Caco-2 (cell line): ENCODE measurements at regions not wholly inside any gene's neighbourhood (a gene's known extent, or its start where the extent isn't known, plus 50 kb on each side); places are given as distances from the start of the nearest gene placed in this dataset.

Source experiments
- BruUV-seq: library from RNA; stranded (reverse); fragments of 400-500 nt; replicated peaks from 2 replicates; lab custom pipeline; 2021; lab: Mats Ljungman, UMichigan
- CTCF ChIA-PET: fragments of 300-600 bp; sonication (Branson Sonifier 250); formaldehyde crosslinking; loops from one replicate; lab custom pipeline; 2022; ENCODE audit warnings: antibody characterized with exemption; lab: Charles Lee
- POLR2A ChIA-PET: fragments of 300-600 bp; sonication (Branson Sonifier 250); formaldehyde crosslinking; loops from one replicate; lab custom pipeline; 2022; ENCODE audit warnings: antibody characterized with exemption; lab: Charles Lee
- DNase-seq, 2 experiments: peaks; one replicate each; pipeline versions ENCODE4 v3.0.0 to v3.0.0-alpha.2; 2020 to 2022
- H3K27me3 ChIP-seq: replicated peaks from 2 replicates; pipeline ENCODE4 v1.6.0; 2011; ENCODE audit warnings: low read length; ENCODE audit not compliant: control insufficient read depth, insufficient read depth
- H3K36me3 ChIP-seq: 2 replicates; pipeline ENCODE4 v1.5.1; 2011; ENCODE audit warnings: low read length; ENCODE audit not compliant: control insufficient read depth, insufficient read depth
- H3K4me1 ChIP-seq: fragments of 250-450 bp; sonication (Bioruptor Pico); 2 replicates; pipeline ENCODE4 v1.5.1; 2020; ENCODE audit warnings: mild to moderate bottlenecking
- H3K4me3 ChIP-seq: 2 replicates; pipeline ENCODE4 v1.5.1; 2011; ENCODE audit warnings: low read depth, mild to moderate bottlenecking, control low read depth, low read length
- H3K9me3 ChIP-seq: fragments of 250-450 bp; sonication (Bioruptor Pico); 2 replicates; pipeline ENCODE4 v1.5.1; 2020; ENCODE audit warnings: mild to moderate bottlenecking, moderate library complexity
- H3K27ac Mint-ChIP-seq: one replicate; pipeline ENCODE4 v1.8.0; 2022; ENCODE audit warnings: mixed read lengths; ENCODE audit not compliant: unreplicated experiment
- H3K27me3 Mint-ChIP-seq: one replicate; pipeline ENCODE4 v1.8.0; 2022; ENCODE audit warnings: mixed read lengths; ENCODE audit not compliant: insufficient read depth, unreplicated experiment
- H3K36me3 Mint-ChIP-seq: one replicate; pipeline ENCODE4 v1.8.0; 2022; ENCODE audit warnings: mild to moderate bottlenecking, mixed read lengths; ENCODE audit not compliant: insufficient read depth, unreplicated experiment
- H3K4me1 Mint-ChIP-seq: one replicate; pipeline ENCODE4 v1.8.0; 2022; ENCODE audit warnings: low read depth, mixed read lengths; ENCODE audit not compliant: unreplicated experiment
- H3K4me3 Mint-ChIP-seq: one replicate; pipeline ENCODE4 v1.8.0; 2022; ENCODE audit warnings: mild to moderate bottlenecking, moderate library complexity, mixed read lengths; ENCODE audit not compliant: unreplicated experiment
- H3K9me3 Mint-ChIP-seq: one replicate; pipeline ENCODE4 v1.8.0; 2022; ENCODE audit warnings: mixed read lengths; ENCODE audit not compliant: unreplicated experiment
- intact Hi-C: fragments of 100-400 bp; cut with micrococcal nuclease; formaldehyde crosslinking; loops from one replicate; pipeline ENCODE4 v1.10.0; 2022; ENCODE audit not compliant: unreplicated experiment
- TF ChIP-seq, protein P1 (sequence below), 2 experiments: fragments of 200-600 bp in 1 of 2; IDR thresholded peaks; 1 replicate in 1 of 2; 2 replicates in 1 of 2; pipeline versions ENCODE4 v1.5.1 to v1.8.0; 2011 to 2022; ENCODE audit warnings: antibody characterized with exemption in 1 of 2, control low read depth in 1 of 2, inconsistent platforms in 1 of 2, low read depth in 1 of 2, low read length in 1 of 2, mild to moderate bottlenecking in 1 of 2, moderate library complexity in 1 of 2; ENCODE audit not compliant: insufficient read depth in 1 of 2, severe bottlenecking in 1 of 2, unreplicated experiment in 1 of 2

DNA sequence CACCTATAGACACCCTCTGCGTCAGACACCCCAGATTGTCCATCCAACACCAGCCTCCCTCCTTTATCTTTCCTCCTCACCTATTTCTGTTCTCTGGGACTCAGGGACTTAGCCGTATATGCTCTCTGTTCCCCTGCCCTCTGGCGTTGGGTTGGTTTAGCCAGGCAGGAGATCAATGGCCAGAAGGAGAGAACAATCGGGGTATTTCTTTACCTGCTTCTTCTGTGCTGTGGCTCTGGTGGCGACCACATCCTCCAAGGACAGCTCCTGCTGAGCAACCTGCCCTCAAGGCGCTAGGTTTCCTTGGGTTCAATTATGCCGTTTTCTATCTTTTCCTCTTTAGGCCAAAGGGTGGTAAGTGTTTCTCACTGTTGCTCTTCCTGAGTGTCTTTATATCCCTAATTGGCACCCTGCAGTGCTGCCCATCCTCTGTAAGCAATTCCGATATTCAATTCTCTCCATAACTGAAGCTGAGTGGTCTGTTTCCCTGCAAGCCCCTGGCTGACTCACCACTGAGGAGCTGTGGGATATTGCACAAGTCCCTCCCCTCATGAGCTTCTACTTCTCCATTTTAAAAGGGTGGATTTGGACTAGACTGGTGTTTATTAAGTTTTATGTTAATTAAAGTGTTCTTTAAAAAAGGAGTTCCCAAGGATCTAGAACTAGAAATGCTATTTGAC, 63.7 kb upstream of the TMTC4 start:
- H3K9me3 Mint-ChIP-seq: peaks cover 35% of the 10 kb centered on the region
- intact Hi-C loops: loop anchor here (2.0 kb wide), 1 partner anchor 46 kb away; no protein-coding TSS in a partner anchor

DNA sequence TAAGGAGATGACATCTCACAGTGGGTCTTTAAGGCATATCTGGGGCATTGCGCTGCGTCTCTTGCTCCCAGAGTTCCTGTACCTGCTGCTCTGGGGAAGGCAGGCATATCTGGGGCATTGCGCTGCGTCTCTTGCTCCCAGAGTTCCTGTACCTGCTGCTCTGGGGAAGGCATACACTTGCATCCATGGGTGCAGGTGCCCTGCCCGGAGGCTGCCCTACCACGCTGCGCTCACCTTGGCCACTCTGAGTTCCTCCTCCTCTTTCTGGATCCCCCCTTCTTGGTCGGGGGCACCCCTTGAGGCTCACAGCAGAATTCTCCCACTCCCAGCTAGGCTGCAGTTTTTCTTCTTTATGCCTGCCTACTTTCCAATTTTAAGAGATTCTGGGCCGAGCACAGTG, 60.9 kb upstream of the TMTC4 start:
- intact Hi-C loops: loop anchor here (2.0 kb wide), 1 partner anchor 61 kb away; the partner anchor contains the start of gene TMTC4
- H3K36me3 Mint-ChIP-seq: peaks cover 13% of the 10 kb centered on the region
- peak overlapping the region; percentile 1 for H3K27ac Mint-ChIP-seq
- Histone ChIP-seq H3K4me3 (no peak overlapping the region), H3K27me3 (no peaks in the 10 kb centered on the region), H3K4me1 (peaks cover 44% of the 10 kb centered on the region), H3K9me3 (peaks cover 37% of the 10 kb centered on the region), H3K36me3 (no peaks in the 10 kb centered on the region)
- peaks cover 7% of the 10 kb centered on the region for H3K4me1 Mint-ChIP-seq
- no peaks in the 10 kb centered on the region for H3K27me3 Mint-ChIP-seq
- H3K4me3 Mint-ChIP-seq: no peak overlapping the region
- CTCF ChIA-PET: no interaction called here
- H3K9me3 Mint-ChIP-seq: peaks cover 56% of the 10 kb centered on the region
- POLR2A ChIA-PET: no interaction called here
- no peak for DNase-seq
- TF ChIP-seq, protein P1, sequence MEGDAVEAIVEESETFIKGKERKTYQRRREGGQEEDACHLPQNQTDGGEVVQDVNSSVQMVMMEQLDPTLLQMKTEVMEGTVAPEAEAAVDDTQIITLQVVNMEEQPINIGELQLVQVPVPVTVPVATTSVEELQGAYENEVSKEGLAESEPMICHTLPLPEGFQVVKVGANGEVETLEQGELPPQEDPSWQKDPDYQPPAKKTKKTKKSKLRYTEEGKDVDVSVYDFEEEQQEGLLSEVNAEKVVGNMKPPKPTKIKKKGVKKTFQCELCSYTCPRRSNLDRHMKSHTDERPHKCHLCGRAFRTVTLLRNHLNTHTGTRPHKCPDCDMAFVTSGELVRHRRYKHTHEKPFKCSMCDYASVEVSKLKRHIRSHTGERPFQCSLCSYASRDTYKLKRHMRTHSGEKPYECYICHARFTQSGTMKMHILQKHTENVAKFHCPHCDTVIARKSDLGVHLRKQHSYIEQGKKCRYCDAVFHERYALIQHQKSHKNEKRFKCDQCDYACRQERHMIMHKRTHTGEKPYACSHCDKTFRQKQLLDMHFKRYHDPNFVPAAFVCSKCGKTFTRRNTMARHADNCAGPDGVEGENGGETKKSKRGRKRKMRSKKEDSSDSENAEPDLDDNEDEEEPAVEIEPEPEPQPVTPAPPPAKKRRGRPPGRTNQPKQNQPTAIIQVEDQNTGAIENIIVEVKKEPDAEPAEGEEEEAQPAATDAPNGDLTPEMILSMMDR (IDR thresholded peaks at IDR 0.05; ENCODE audit: insufficient read depth in 1 of 2, low read depth in 1 of 2, low read length in 1 of 2, severe bottlenecking in 1 of 2, unreplicated experiment in 1 of 2): no peak
- no TSS peak for BruUV-seq

More for the DNA sequence above, 63.7 kb upstream of the TMTC4 start:
- peaks cover 7% of the 10 kb centered on the region for H3K4me1 Mint-ChIP-seq
- TF ChIP-seq, protein P1 (IDR thresholded peaks at IDR 0.05; ENCODE audit: insufficient read depth in 1 of 2, low read depth in 1 of 2, low read length in 1 of 2, severe bottlenecking in 1 of 2, unreplicated experiment in 1 of 2): no peak
- ChIA-PET CTCF (interaction anchor here (0.6 kb wide), 1 partner anchor 499 kb away, joined by 3 read pairs; no protein-coding TSS in a partner anchor), POLR2A (no interaction called here)
- H3K36me3 Mint-ChIP-seq: peaks cover 13% of the 10 kb centered on the region
- no peak overlapping the region for H3K27ac Mint-ChIP-seq
- no peaks in the 10 kb centered on the region for H3K27me3 Mint-ChIP-seq
- Histone ChIP-seq H3K4me3 (no peak overlapping the region), H3K27me3 (no peaks in the 10 kb centered on the region), H3K36me3 (no peaks in the 10 kb centered on the region), H3K9me3 (peaks cover 26% of the 10 kb centered on the region), H3K4me1 (peaks cover 35% of the 10 kb centered on the region)
- no peak overlapping the region for H3K4me3 Mint-ChIP-seq
- no TSS peak for BruUV-seq
- DNase-seq: no peak

DNA sequence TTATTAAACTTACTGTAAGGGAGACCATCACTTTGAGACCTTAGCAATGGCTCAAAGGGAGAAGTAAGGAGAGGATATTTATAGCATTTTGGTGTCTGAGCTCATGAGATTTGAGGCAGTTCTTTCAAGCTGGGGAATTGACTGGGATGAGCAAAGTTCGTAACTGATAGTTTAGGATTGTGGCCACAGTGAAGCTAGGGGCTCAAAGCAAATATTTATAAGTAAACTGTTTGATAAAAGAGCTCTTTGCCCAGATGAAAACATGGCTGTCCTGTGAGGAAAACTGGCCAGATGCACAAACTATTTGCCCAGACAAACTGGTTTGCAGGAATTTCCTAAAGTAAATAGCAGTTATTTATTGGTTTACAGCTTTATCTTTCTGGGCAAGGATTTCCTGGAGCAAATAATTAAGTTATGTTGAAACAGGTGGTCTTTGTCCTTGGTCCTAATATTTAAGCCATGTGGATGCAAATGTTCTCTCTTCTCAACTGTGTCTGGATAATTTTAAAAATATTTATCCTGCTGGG, 59.7 kb upstream of the TMTC4 start:
- no peaks in the 10 kb centered on the region for H3K36me3 ChIP-seq
- Mint-ChIP-seq H3K4me3 (no peak overlapping the region), H3K27me3 (no peaks in the 10 kb centered on the region), H3K27ac (peak overlapping the region; percentile 73), H3K9me3 (peaks cover 53% of the 10 kb centered on the region), H3K4me1 (peaks cover 7% of the 10 kb centered on the region), H3K36me3 (peaks cover 13% of the 10 kb centered on the region)
- BruUV-seq: no TSS peak
- peak; percentile 79 to 81 for DNase-seq
- ChIA-PET POLR2A (interaction anchor here (1.0 kb wide), 1 partner anchor 60 kb away, joined by 9 read pairs; the partner anchor contains the start of gene TMTC4), CTCF (interaction anchor here (0.6 to 1.1 kb wide), 3 partner anchors 10 to 57 kb away, joined by 4 to 12 read pairs (median 5); no protein-coding TSS in a partner anchor)
- no peaks in the 10 kb centered on the region for H3K27me3 ChIP-seq
- H3K9me3 ChIP-seq: peaks cover 37% of the 10 kb centered on the region
- no peak overlapping the region for H3K4me3 ChIP-seq
- TF ChIP-seq, protein P1 (IDR thresholded peaks at IDR 0.05; ENCODE audit: insufficient read depth in 1 of 2, low read depth in 1 of 2, low read length in 1 of 2, severe bottlenecking in 1 of 2, unreplicated experiment in 1 of 2): no peak
- H3K4me1 ChIP-seq: peaks cover 44% of the 10 kb centered on the region
- intact Hi-C loops: loop anchor here (1.0 to 2.0 kb wide), 4 partner anchors 12 to 94 kb away; partner anchors contain the start of gene TMTC4
